SK-N-SH (cell line): ENCODE measurements at regions not wholly inside any gene's neighbourhood (a gene's known extent, or its start where the extent isn't known, plus 50 kb on each side); places are given as distances from the start of the nearest gene placed in this dataset.

Source experiments
- EZH2phosphoT487 ChIP-seq: fragments of 200-600 bp; sonication (generic); IDR thresholded peaks from 2 replicates; pipeline ENCODE4 v1.6.1; 2017; ENCODE audit warnings: low read depth, mixed run types, mild to moderate bottlenecking, antibody characterized with exemption, moderate library complexity, borderline replicate concordance
- REST ChIP-seq: IDR thresholded peaks from 2 replicates; pipeline ENCODE4 v1.6.1; 2012; ENCODE audit warnings: mild to moderate bottlenecking, low read depth, low read length, moderate library complexity

GRCh38 chr9:71549023-71549422 lies 219.3 kb downstream of the CEMIP2 start:
- TF ChIP-seq EZH2phosphoT487 = no peak
- TF ChIP-seq REST = no peak
